Activated CD4-positive, CD25-positive, alpha-beta regulatory T cell treated with anti-CD3 and anti-CD28 coated beads, Interleukin-2, amount 50 U/mL, for 24 hours (primary cell): ENCODE measurements at regions not wholly inside any gene's neighbourhood (a gene's known extent, or its start where the extent isn't known, plus 50 kb on each side); places are given as distances from the start of the nearest gene placed in this dataset.

Experiments used
- ATAC-seq, 2 donors: fragments of 150-1000 bp; cut with Tn5 transposase; one replicate each; pipeline ENCODE4 v1.10.0; 2021; ENCODE audit warnings: mild to moderate bottlenecking in 1 of 2, moderate library complexity in 1 of 2

- no peak for ATAC-seq
These were observed 261.6 kb downstream of the ZEB1 start for GRCh38 chr10:31580646-31581045.
